HG02678 (cell line): ENCODE measurements at regions not wholly inside any gene's neighbourhood (a gene's known extent, or its start where the extent isn't known, plus 50 kb on each side); places are given as distances from the start of the nearest gene placed in this dataset.
"Not testable (repeated sequence)": the region's sequence is repeated elsewhere in the genome, so short reads cannot be mapped to it uniquely, and the experiment has no call there.

ENCODE experiments used
- ATAC-seq: cut with Tn5 transposase; IDR thresholded peaks from one replicate; pipeline ENCODE4 v1.9.1; 2021; ENCODE audit warnings: mild to moderate bottlenecking, moderate library complexity; ENCODE audit not compliant: unreplicated experiment

GRCh38 chr16:65315081-65315780, 193.4 kb upstream of the CDH11 start:
- ATAC-seq, result no peak

DNA sequence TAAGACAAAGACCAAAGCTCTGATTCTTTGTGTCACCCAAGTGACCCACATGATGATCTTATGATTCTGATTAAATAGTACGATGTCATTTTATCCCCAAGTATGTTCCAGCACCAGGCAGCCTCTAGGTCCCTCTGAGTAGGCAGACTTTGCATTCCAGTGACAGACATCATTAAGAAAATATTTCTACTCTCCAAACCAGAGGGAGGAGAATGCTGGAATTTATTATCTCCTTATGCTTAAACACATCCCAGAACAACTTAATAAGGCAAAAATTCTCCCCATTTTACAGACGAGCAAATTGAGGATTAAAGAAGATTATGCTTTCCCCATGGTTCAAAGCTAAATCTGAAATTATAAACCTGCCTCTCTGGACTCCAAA, 192.8 kb upstream of the CDH11 start:
- ATAC-seq, result no peak

- ATAC-seq, result no peak
Measured at GRCh38 chr16:65313936-65314626, 192.2 kb upstream of the CDH11 start.

GRCh38 chr16:65312795-65313194, 190.9 kb upstream of the CDH11 start:
- ATAC-seq, result no peak

- ATAC-seq, result no peak
Measured at GRCh38 chr16:65312071-65312470, 190.2 kb upstream of the CDH11 start.

- ATAC-seq, result not testable (repeated sequence)
Measured at GRCh38 chr16:65310491-65310890, 188.6 kb upstream of the CDH11 start.

- no peak for ATAC-seq
Measured at GRCh38 chr16:65309354-65309753, 187.5 kb upstream of the CDH11 start.

DNA sequence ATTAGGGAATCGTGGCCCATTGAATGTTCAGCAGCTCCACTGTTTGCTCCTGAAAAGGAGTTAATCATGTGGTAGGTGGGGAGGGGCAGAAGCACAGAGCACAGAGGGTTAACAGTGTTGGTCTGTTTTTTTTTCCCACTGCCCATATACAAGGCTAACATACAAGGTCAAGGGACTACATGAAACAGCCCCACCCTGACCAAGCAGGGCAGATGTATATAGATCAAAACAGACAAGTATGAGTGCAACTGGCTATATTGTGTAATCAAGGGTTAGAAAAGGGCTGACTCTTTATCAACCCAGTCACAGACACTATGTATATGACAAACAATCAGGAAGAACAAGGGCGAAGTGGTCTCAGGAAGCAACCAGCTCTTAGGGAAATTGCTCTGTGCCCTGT, 186.6 kb upstream of the CDH11 start:
- no peak for ATAC-seq

- no peak for ATAC-seq
Measured at GRCh38 chr16:65307286-65307685, 185.4 kb upstream of the CDH11 start.

DNA sequence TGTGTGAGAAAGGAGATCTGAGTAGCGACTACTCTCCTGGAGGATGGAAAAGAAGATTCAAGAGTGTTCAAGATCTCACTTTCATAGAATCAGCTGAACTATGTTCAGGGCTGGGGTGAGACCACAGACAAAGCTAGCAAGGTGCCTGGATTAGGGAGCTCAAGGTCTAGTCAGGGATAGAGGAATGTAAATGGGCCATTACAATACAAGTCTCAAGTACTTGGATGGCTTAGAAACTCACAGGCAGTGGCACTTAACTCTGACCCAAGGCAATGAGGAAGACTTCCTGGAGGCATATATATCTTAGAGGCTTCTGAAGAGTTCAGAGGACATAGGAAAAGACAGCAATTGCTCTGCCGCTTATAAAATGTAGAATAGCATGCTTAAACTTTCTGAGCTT, 184.9 kb upstream of the CDH11 start:
- ATAC-seq, result no peak

- ATAC-seq, result no peak
Measured at GRCh38 chr16:65306300-65306699, 184.4 kb upstream of the CDH11 start.

DNA sequence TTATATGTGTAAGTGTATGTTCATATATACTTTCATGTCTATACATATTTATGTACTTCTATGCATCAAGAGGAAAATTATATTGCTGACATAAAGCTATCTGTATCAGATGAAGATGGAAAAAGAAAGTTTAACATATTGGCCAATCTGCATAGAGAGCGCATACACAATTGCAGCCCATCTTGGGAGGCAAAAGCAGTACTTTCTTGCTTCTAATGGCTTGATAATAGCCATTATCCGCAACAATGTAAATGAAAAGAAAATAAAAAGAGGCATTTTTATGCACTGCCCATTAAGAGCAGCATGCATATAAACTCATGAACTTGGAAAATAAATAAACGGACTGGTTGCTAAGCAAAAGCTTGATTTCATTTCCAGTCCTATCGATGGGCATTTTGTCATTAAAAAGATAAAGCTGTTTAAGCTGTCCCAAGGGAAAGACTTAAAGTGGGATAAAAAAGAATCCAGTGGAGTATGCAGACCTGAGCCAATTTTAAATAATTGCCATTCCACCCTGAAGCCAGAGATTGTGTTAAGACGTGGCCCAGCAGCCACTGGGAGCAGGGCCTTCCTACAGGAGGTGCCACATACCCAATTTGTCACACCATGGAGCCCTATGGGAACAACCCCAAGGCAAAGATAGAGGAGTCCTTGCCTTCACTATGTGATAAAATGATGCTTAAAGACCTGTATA, 183.6 kb upstream of the CDH11 start:
- no peak for ATAC-seq

GRCh38 chr16:65301029-65301428, 179.2 kb upstream of the CDH11 start:
- no peak for ATAC-seq

DNA sequence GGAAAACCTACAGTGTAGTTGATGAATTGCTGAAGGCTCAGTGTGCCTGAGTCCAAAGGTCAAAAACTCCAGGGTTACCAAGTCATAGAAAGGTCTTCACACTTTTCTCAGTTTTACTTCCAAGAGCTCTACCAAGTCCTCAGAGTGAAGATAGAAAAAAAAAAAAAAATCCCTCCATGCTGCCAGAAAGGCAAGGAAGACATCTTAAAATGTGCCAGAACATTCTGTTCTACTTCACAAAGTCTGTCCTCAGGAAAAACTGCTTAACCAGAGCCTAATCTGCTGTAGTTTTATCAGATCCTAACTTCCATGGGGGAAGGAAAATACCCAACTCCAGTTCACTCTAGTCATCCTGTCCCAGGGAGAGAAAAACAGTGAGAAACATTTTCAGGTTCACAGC, 175.6 kb upstream of the CDH11 start:
- ATAC-seq, result no peak

GRCh38 chr16:65295527-65295926, 173.7 kb upstream of the CDH11 start:
- no peak for ATAC-seq

DNA sequence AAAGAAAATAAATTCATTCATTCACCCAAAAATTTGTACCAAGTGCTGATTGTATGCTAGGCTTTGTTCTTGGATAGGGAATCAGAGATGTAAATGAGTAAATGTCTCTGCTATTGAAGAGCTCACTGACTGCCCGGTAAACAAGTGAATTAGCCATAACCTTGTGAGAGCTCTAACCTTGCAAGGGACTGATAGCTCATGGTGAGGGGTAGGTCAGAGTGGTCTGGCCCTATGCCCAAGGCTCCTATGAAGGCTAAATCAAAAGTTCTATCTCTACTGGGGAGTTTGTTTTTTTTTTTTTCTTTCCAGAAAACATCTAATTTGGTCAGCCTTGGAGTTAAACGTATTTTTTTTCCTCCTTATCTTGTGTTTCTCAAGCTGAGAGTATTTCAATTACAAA, 172.8 kb upstream of the CDH11 start:
- no peak for ATAC-seq

- no peak for ATAC-seq
Measured at GRCh38 chr16:65294165-65294564, 172.3 kb upstream of the CDH11 start.

DNA sequence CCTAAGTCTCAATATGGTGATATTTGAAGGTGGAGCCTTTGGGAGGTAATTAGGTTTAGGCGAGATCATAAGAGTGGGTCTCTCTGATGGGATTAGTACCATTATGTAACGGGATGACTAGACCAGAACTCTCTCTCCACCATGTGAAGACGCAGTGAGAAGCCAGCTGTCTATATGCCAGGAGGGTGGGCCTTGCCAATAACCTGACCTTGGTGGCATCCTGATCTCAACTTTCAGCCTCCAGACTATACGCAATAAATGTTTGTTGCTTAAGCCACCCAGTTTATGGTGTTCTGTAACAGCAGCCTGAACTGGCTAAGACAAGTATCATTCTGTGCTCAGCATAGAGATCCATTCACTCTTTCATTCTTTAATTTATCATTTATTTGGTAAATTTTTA, 167.2 kb upstream of the CDH11 start:
- ATAC-seq, result no peak

DNA sequence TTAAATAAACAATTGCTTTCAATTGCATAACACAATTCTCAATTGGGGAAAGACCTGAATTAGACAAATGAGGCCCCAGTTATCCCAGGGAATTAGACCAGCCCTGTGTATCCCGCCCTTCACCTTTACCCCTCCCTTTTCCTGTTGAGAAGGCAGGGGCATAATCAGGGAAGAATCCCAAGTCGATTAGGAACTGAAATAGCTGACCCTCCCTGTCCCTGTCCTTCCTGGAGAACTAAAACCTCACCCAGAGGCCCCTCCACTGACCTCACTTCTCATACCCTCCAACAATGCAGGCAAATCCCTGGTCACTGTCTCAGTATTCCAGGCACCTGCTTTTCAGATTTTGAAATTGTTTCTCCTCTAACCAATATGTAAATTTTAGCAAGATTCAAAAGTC, 165.4 kb upstream of the CDH11 start:
- no peak for ATAC-seq

DNA sequence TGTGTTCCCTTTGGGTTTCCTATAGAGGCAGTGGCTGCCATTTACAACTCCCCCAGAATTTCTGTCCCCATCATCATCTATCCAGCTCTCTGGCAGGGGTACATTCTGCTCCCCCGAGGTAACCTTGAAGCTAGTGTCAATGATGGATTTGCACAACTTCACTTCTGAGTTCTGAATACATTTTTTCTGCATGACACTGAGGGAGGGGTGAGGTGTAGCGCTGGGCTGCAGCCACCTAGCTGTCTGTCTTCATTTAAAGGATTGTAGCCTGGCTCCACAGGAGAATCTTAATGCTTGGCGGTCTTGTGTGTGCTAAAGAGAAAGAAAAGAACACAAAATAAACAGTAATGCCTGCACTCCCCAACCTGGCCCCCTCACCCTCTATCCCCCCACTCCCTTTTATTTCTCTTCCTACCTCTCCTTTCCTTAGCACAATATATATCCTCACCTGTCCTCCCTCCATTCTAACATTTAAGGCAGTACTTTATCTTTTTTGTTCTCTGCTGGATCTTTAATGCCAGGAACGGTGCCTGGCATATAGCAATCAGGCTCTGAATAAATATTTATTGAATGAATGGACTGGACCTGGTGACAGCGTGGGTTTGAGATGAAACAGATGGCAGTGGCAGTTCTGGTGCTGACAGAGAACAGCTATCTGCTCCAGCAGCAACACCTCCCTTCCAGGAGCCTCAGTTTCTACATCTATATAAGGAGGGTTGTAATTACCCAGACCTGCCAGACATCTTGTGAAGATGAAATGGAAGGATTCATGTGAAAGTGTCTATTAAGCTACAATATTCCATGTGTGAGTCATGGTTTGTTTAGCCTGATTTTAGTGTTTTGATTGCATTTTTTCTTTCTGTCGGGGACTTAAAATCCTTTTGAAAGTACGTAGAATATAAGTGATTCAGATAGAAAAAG, 163.5 kb upstream of the CDH11 start:
- ATAC-seq, result no peak

DNA sequence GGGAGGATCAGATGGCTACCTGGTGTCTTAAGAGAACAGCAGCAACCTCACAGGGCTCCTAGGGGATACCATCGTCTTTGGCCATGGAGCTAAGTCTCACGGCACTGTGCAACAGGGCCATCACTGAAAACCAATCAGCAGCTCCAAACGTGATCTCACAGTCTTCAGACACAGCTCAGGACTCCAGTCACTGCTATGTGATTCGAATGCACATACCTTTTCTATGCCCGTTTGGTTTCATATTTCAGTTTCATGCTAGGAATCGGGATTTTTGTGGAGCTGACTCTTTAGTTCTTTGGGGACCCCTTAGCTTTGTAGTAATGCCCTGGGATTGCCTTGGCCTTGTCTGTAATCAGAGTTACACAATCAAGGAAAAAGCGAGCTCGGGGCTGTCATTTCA, 162.8 kb upstream of the CDH11 start:
- no peak for ATAC-seq
